Calu3 (cell line): ENCODE measurements at regions not wholly inside any gene's neighbourhood (a gene's known extent, or its start where the extent isn't known, plus 50 kb on each side); places are given as distances from the start of the nearest gene placed in this dataset.

ENCODE experiments used
- BruUV-seq: library from RNA; stranded (reverse); fragments of 400-500 nt; replicated peaks from 2 replicates; lab custom pipeline; 2021; lab: Mats Ljungman, UMichigan
- CTCF ChIA-PET: fragments of 300-600 bp; sonication (Branson Sonifier 250); formaldehyde crosslinking; loops from one replicate; lab custom pipeline; 2022; ENCODE audit warnings: antibody characterized with exemption; lab: Charles Lee
- DNase-seq: peaks from one replicate; pipeline ENCODE4 v3.0.0; 2022
- H3K27ac Mint-ChIP-seq: one replicate; pipeline ENCODE4 v1.8.0; 2022; ENCODE audit warnings: mixed read lengths; ENCODE audit not compliant: unreplicated experiment
- H3K27me3 Mint-ChIP-seq: one replicate; pipeline ENCODE4 v1.8.0; 2022; ENCODE audit warnings: mixed read lengths; ENCODE audit not compliant: unreplicated experiment
- H3K36me3 Mint-ChIP-seq: one replicate; pipeline ENCODE4 v1.8.0; 2022; ENCODE audit warnings: mild to moderate bottlenecking, moderate library complexity, mixed read lengths; ENCODE audit not compliant: insufficient read depth, unreplicated experiment
- H3K4me1 Mint-ChIP-seq: one replicate; pipeline ENCODE4 v1.8.0; 2022; ENCODE audit warnings: mild to moderate bottlenecking, low read depth, mixed read lengths; ENCODE audit not compliant: unreplicated experiment
- H3K4me3 Mint-ChIP-seq: one replicate; pipeline ENCODE4 v1.8.0; 2022; ENCODE audit warnings: mild to moderate bottlenecking, low read depth, moderate library complexity, mixed read lengths; ENCODE audit not compliant: unreplicated experiment
- H3K9me3 Mint-ChIP-seq: one replicate; pipeline ENCODE4 v1.8.0; 2022; ENCODE audit warnings: low read depth, mixed read lengths; ENCODE audit not compliant: unreplicated experiment
- intact Hi-C: fragments of 100-400 bp; cut with micrococcal nuclease; formaldehyde crosslinking; loops from one replicate; pipeline ENCODE4 v1.10.0; 2022; ENCODE audit not compliant: unreplicated experiment
- TF ChIP-seq, protein P1 (sequence below): fragments of 200-600 bp; IDR thresholded peaks from one replicate; pipeline ENCODE4 v1.8.0; 2022; ENCODE audit warnings: antibody characterized with exemption; ENCODE audit not compliant: unreplicated experiment

DNA sequence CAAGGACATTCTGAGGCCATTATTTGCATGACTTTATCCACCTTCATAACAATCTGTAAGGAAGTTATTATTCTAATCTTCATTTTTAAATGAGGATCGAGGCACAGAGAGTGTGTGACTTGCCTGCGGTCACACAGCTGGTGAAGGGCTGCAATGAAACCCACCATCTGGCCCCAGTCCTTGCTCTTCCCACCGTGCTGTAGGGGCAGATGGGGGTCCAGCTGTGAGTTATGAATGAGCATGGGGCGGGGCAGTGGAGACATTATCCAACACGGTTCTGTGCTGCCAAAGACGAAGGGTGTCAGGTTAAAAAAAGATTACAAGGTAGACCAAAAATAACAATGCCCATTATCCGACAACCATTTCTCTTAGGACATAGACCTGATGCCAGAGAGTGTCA is 417.5 kb upstream of the MGMT start:
- no peaks in the 10 kb centered on the region for H3K36me3 Mint-ChIP-seq
- CTCF ChIA-PET, result no interaction called here
- TF ChIP-seq, protein P1, sequence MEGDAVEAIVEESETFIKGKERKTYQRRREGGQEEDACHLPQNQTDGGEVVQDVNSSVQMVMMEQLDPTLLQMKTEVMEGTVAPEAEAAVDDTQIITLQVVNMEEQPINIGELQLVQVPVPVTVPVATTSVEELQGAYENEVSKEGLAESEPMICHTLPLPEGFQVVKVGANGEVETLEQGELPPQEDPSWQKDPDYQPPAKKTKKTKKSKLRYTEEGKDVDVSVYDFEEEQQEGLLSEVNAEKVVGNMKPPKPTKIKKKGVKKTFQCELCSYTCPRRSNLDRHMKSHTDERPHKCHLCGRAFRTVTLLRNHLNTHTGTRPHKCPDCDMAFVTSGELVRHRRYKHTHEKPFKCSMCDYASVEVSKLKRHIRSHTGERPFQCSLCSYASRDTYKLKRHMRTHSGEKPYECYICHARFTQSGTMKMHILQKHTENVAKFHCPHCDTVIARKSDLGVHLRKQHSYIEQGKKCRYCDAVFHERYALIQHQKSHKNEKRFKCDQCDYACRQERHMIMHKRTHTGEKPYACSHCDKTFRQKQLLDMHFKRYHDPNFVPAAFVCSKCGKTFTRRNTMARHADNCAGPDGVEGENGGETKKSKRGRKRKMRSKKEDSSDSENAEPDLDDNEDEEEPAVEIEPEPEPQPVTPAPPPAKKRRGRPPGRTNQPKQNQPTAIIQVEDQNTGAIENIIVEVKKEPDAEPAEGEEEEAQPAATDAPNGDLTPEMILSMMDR, result no peak
- H3K4me1 Mint-ChIP-seq, result no peaks in the 10 kb centered on the region
- DNase-seq, result no peak
- no peaks in the 10 kb centered on the region for H3K27me3 Mint-ChIP-seq
- intact Hi-C loops, result no loop called here
- H3K27ac Mint-ChIP-seq, result no peak overlapping the region
- BruUV-seq, result no TSS peak
- no peak overlapping the region for H3K4me3 Mint-ChIP-seq
- H3K9me3 Mint-ChIP-seq, result peaks cover 6% of the 10 kb centered on the region

DNA sequence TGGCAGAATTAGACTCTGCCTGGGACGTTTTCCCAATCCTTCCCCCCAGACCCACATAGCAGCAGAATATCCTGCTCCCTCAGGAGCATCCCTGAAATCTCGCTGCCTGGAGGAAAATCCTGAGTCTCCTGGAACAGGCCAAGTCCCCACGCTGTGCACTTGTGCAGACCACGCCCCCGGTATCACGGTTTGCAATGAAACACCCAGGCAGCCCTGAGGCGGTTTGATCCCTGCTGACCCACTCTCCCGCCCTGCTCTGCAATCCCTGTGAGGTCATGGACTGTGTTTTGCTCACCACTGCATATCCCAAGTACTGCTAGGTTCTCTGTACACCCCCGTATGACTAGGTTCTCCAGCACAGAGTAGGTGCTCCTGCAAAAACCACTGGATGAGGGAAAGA is 411.8 kb upstream of the MGMT start:
- Mint-ChIP-seq H3K9me3 (peaks cover 2% of the 10 kb centered on the region), H3K36me3 (no peaks in the 10 kb centered on the region), H3K4me1 (no peaks in the 10 kb centered on the region), H3K4me3 (no peak overlapping the region), H3K27ac (no peak overlapping the region), H3K27me3 (no peaks in the 10 kb centered on the region)
- intact Hi-C loops, result no loop called here
- DNase-seq, result no peak
- TF ChIP-seq, protein P1, result no peak
- CTCF ChIA-PET, result no interaction called here
- BruUV-seq, result no TSS peak

- no peak for DNase-seq
- H3K4me3 Mint-ChIP-seq, result no peak overlapping the region
- H3K27me3 Mint-ChIP-seq, result no peaks in the 10 kb centered on the region
- H3K4me1 Mint-ChIP-seq, result no peaks in the 10 kb centered on the region
- H3K27ac Mint-ChIP-seq, result no peak overlapping the region
- peaks cover 2% of the 10 kb centered on the region for H3K9me3 Mint-ChIP-seq
- intact Hi-C loops, result no loop called here
- CTCF ChIA-PET, result no interaction called here
- H3K36me3 Mint-ChIP-seq, result no peaks in the 10 kb centered on the region
- TF ChIP-seq, protein P1, result no peak
- BruUV-seq, result no TSS peak
These were observed 411.1 kb upstream of the MGMT start for GRCh38 chr10:129055986-129056385.

DNA sequence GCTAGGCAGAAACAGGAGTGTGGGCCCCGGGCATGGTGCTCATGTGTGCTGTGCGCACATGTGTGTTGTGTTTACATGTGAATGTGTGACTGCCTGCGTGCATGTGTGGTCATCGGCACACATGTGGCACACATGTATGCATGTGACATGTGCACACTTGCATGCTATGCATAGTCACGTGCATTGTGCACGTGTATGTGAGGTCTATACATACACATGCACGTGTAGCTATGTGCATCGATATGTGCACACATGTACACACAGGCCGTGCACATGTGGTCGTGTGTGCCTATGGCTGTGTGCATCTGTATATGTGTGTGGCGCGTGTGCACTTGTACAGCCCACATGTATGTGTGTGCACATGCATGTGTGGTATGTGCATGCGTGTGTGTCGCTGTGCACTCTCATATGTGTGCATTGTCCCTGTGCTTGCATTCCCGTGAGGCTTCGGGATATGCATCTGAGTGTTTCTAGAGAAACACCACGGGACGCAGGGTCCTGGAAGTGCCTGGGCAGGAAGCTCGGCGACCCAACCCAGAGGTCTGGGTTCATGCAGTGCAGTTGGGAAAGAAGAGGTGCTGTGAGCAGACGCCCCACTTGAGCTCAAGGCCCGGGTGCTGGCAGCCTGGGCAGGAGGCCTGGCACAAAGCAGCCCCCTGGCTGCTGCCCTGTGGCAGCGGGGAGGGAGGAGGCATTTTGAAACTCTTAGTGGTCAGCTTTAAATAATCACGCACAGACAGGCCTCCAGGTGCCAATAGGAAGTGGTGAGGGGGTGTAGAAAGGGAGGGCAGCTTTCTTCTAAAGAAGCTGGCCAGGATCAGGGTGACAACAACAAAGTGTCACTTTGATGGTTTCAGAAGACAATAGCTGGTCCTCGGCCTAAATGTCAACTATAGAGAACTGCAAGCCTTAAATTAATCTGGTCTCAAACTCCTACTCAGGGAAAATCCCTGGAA is 410.0 kb upstream of the MGMT start:
- BruUV-seq, result no TSS peak
- Mint-ChIP-seq H3K9me3 (peaks cover 2% of the 10 kb centered on the region), H3K4me3 (no peak overlapping the region), H3K36me3 (no peaks in the 10 kb centered on the region), H3K4me1 (no peaks in the 10 kb centered on the region), H3K27me3 (no peaks in the 10 kb centered on the region), H3K27ac (no peak overlapping the region)
- CTCF ChIA-PET, result no interaction called here
- DNase-seq, result no peak
- TF ChIP-seq, protein P1, result no peak
- intact Hi-C loops, result no loop called here
